Neuronal stem cell (in vitro differentiated cells): ENCODE measurements at regions not wholly inside any gene's neighbourhood (a gene's known extent, or its start where the extent isn't known, plus 50 kb on each side); places are given as distances from the start of the nearest gene placed in this dataset.

Source experiments
- DNase-seq: peaks from one replicate; pipeline ENCODE4 v3.0.0-alpha.2; 2013; ENCODE audit warnings: low spot score
- H2AFZ ChIP-seq: one replicate; pipeline ENCODE4 v1.6.1; 2013; ENCODE audit warnings: mild to moderate bottlenecking, low read length, inconsistent platforms
- H2AK5ac ChIP-seq: 2 replicates; pipeline ENCODE4 v1.6.1; 2013; ENCODE audit warnings: low read depth, mild to moderate bottlenecking, inconsistent platforms, low read length, moderate library complexity, mixed read lengths
- H2BK120ac ChIP-seq: 2 replicates; pipeline ENCODE4 v1.6.1; 2013; ENCODE audit warnings: low read depth, mild to moderate bottlenecking, inconsistent platforms, low read length, moderate library complexity, mixed read lengths
- H2BK12ac ChIP-seq: one replicate; pipeline ENCODE4 v1.6.1; 2013; ENCODE audit warnings: low read length, inconsistent platforms
- H2BK15ac ChIP-seq: 2 replicates; pipeline ENCODE4 v1.6.1; 2013; ENCODE audit warnings: mild to moderate bottlenecking, low read length, inconsistent platforms, mixed read lengths
- H2BK5ac ChIP-seq: one replicate; pipeline ENCODE4 v1.6.1; 2013; ENCODE audit warnings: inconsistent platforms, mild to moderate bottlenecking, low read length, moderate library complexity
- H3K14ac ChIP-seq: one replicate; pipeline ENCODE4 v1.6.1; 2013; ENCODE audit warnings: low read length, inconsistent platforms
- H3K18ac ChIP-seq: 2 replicates; pipeline ENCODE4 v1.6.1; 2013; ENCODE audit warnings: low read length, inconsistent platforms
- H3K23ac ChIP-seq: 2 replicates; pipeline ENCODE4 v1.6.1; 2013; ENCODE audit warnings: low read depth, mild to moderate bottlenecking, mixed read lengths, low read length, inconsistent platforms; ENCODE audit not compliant: poor library complexity
- H3K27ac ChIP-seq: replicated peaks from 3 replicates; pipeline ENCODE4 v1.5.1; 2013; ENCODE audit warnings: low read length, inconsistent platforms
- H3K27me3 ChIP-seq, 3 experiments: 2 replicates each; pipeline ENCODE4 v1.6.1; 2013; ENCODE audit warnings: low read length in 3 of 3, mild to moderate bottlenecking in 2 of 3, inconsistent platforms in 1 of 3, low read depth in 1 of 3, mixed read lengths in 1 of 3, moderate library complexity in 1 of 3; ENCODE audit not compliant: control insufficient read depth in 3 of 3, insufficient read depth in 3 of 3
- H3K36me3 ChIP-seq, 2 donors: replicated peaks in 1 of 2; 2 replicates each; pipeline ENCODE4 v1.6.1; 2013; ENCODE audit warnings: low read length in 2 of 2; ENCODE audit not compliant: control insufficient read depth in 2 of 2, insufficient read depth in 2 of 2
- H3K4ac ChIP-seq: 2 replicates; pipeline ENCODE4 v1.6.1; 2013; ENCODE audit warnings: inconsistent platforms, mild to moderate bottlenecking, low read length, moderate library complexity
- H3K4me1 ChIP-seq, 2 donors: 1 replicate in 1 of 2; 2 replicates in 1 of 2; pipeline ENCODE4 v1.6.1; 2013; ENCODE audit warnings: low read length in 2 of 2, low read depth in 1 of 2; ENCODE audit not compliant: control insufficient read depth in 2 of 2, insufficient read depth in 1 of 2
- H3K4me2 ChIP-seq: one replicate; pipeline ENCODE4 v1.6.1; 2013; ENCODE audit warnings: mild to moderate bottlenecking, low read length, inconsistent platforms; ENCODE audit not compliant: insufficient read depth, poor library complexity, severe bottlenecking
- H3K4me3 ChIP-seq, 2 donors: 2 replicates each; pipeline ENCODE4 v1.5.1; 2013; ENCODE audit warnings: low read length in 2 of 2, mild to moderate bottlenecking in 2 of 2, inconsistent platforms in 1 of 2, moderate library complexity in 1 of 2
- H3K79me1 ChIP-seq: one replicate; pipeline ENCODE4 v1.6.1; 2013; ENCODE audit warnings: low read depth, mild to moderate bottlenecking, inconsistent platforms, low read length, moderate library complexity
- H3K9ac ChIP-seq: one replicate; pipeline ENCODE4 v1.6.1; 2013; ENCODE audit warnings: mild to moderate bottlenecking, low read depth, low read length, inconsistent platforms; ENCODE audit not compliant: poor library complexity
- H3K9me3 ChIP-seq, 2 donors: replicated peaks in 1 of 2; 2 replicates each; pipeline versions ENCODE3 to v1.6.1; 2013; ENCODE audit warnings: low read length in 2 of 2, mild to moderate bottlenecking in 2 of 2, inconsistent platforms in 1 of 2, low read depth in 1 of 2, mixed read lengths in 1 of 2, moderate library complexity in 1 of 2; ENCODE audit not compliant: control insufficient read depth in 2 of 2, insufficient read depth in 1 of 2
- H4K8ac ChIP-seq: one replicate; pipeline ENCODE4 v1.6.1; 2013; ENCODE audit warnings: low read depth, mild to moderate bottlenecking, inconsistent platforms, low read length, moderate library complexity
- H4K91ac ChIP-seq: one replicate; pipeline ENCODE4 v1.6.1; 2013; ENCODE audit warnings: low read length, low read depth, mild to moderate bottlenecking, inconsistent platforms; ENCODE audit not compliant: poor library complexity
- WGBS, 2 donors: extraction: QIAGEN DNeasy Blood & Tissue Kit; methylation state at CpG; one replicate each; pipeline ENCODE4 v1.1.7; 2013; ENCODE audit warnings: missing lambda C conversion rate in 2 of 2, mixed read lengths in 1 of 2; ENCODE audit not compliant: insufficient read length in 2 of 2, insufficient replicate concordance in 1 of 2; ENCODE audit errors: extremely low coverage in 2 of 2; 5-methylcytosine and 5-hydroxymethylcytosine counted together

- Histone ChIP-seq H2AK5ac (no peak overlapping the region), H3K14ac (no peak overlapping the region), H3K23ac (no peak overlapping the region), H3K4me2 (no peak overlapping the region), H3K9ac (no peak overlapping the region), H4K8ac (no peak overlapping the region), H3K4me3 (no peak overlapping the region), H3K9me3 (peaks cover 0 to 3% of the 10 kb centered on the region in 2 donors), H4K91ac (no peak overlapping the region), H3K4me1 (no peaks in the 10 kb centered on the region), H2AFZ (no peak overlapping the region), H2BK5ac (no peak overlapping the region), H3K27ac (no peak overlapping the region), H3K36me3 (no peaks in the 10 kb centered on the region), H2BK12ac (no peak overlapping the region), H3K4ac (no peak overlapping the region), H2BK120ac (no peak overlapping the region), H3K79me1 (no peaks in the 10 kb centered on the region), H3K18ac (no peak overlapping the region), H2BK15ac (no peak overlapping the region), H3K27me3 (no peaks in the 10 kb centered on the region)
- no CpG with 5 or more reads among the region's 1 CpG for WGBS, 2 donors
- no peak for DNase-seq
Measured at GRCh38 chr4:104625706-104626105, 131.0 kb upstream of the CXXC4 start.

- H3K4me3 ChIP-seq: no peak overlapping the region
- peaks cover 0 to 6% of the 10 kb centered on the region in 2 donors for H3K4me1 ChIP-seq
- WGBS, 2 donors: no CpG with 5 or more reads among the region's 1 CpG
- no peak overlapping the region for H2BK120ac ChIP-seq
- H3K4ac ChIP-seq: no peak overlapping the region
- no peak overlapping the region for H2BK12ac ChIP-seq
- no peaks in the 10 kb centered on the region for H3K27me3 ChIP-seq
- no peak overlapping the region for H3K18ac ChIP-seq
- no peak overlapping the region for H2AFZ ChIP-seq
- H3K36me3 ChIP-seq: no peaks in the 10 kb centered on the region
- no peak overlapping the region for H3K4me2 ChIP-seq
- H3K27ac ChIP-seq: no peak overlapping the region
- peaks cover 0 to 3% of the 10 kb centered on the region in 2 donors for H3K9me3 ChIP-seq
- no peak overlapping the region for H3K9ac ChIP-seq
- H2AK5ac ChIP-seq: no peak overlapping the region
- no peak overlapping the region for H3K23ac ChIP-seq
- no peak overlapping the region for H2BK5ac ChIP-seq
- no peak overlapping the region for H3K14ac ChIP-seq
- no peak overlapping the region for H4K8ac ChIP-seq
- H4K91ac ChIP-seq: no peak overlapping the region
- H3K79me1 ChIP-seq: no peaks in the 10 kb centered on the region
- H2BK15ac ChIP-seq: no peak overlapping the region
- no peak for DNase-seq
Measured at GRCh38 chr4:104629601-104630000, 134.9 kb upstream of the CXXC4 start.

GRCh38 chr4:104630272-104630671 is 135.6 kb upstream of the CXXC4 start:
- H3K4ac ChIP-seq: no peak overlapping the region
- no peak overlapping the region for H3K4me2 ChIP-seq
- WGBS, 2 donors: no CpG with 5 or more reads among the region's 1 CpG
- no peak overlapping the region for H3K27ac ChIP-seq
- no peak overlapping the region for H2BK12ac ChIP-seq
- no peak overlapping the region for H2BK15ac ChIP-seq
- H3K36me3 ChIP-seq: no peaks in the 10 kb centered on the region
- no peak overlapping the region for H2BK120ac ChIP-seq
- no peak for DNase-seq
- H4K91ac ChIP-seq: no peak overlapping the region
- no peak overlapping the region for H3K18ac ChIP-seq
- no peak overlapping the region for H3K23ac ChIP-seq
- H4K8ac ChIP-seq: no peak overlapping the region
- H2BK5ac ChIP-seq: no peak overlapping the region
- H2AFZ ChIP-seq: no peak overlapping the region
- H3K79me1 ChIP-seq: no peaks in the 10 kb centered on the region
- no peak overlapping the region for H3K14ac ChIP-seq
- no peaks in the 10 kb centered on the region for H3K27me3 ChIP-seq
- H3K4me1 ChIP-seq: peaks cover 0 to 6% of the 10 kb centered on the region in 2 donors
- H3K9me3 ChIP-seq: peaks cover 0 to 3% of the 10 kb centered on the region in 2 donors
- H3K4me3 ChIP-seq: no peak overlapping the region
- H3K9ac ChIP-seq: no peak overlapping the region
- H2AK5ac ChIP-seq: no peak overlapping the region

- Histone ChIP-seq H3K4me2 (no peak overlapping the region), H3K27me3 (no peaks in the 10 kb centered on the region), H2AFZ (no peak overlapping the region), H2BK15ac (no peak overlapping the region), H2AK5ac (no peak overlapping the region), H3K18ac (no peak overlapping the region), H2BK5ac (no peak overlapping the region), H3K9ac (no peak overlapping the region), H2BK12ac (no peak overlapping the region), H3K79me1 (no peaks in the 10 kb centered on the region), H3K23ac (no peak overlapping the region), H3K4ac (no peak overlapping the region), H3K14ac (no peak overlapping the region), H3K4me3 (no peak overlapping the region), H3K27ac (no peak overlapping the region), H2BK120ac (no peak overlapping the region), H3K4me1 (peaks cover 0 to 6% of the 10 kb centered on the region in 2 donors), H3K36me3 (no peaks in the 10 kb centered on the region), H4K91ac (no peak overlapping the region), H4K8ac (no peak overlapping the region), H3K9me3 (peaks cover 0 to 3% of the 10 kb centered on the region in 2 donors)
- WGBS, 2 donors: no CpG with 5 or more reads among the region's 1 CpG
- no peak for DNase-seq
Measured at GRCh38 chr4:104631000-104631399, 136.3 kb upstream of the CXXC4 start.
